Activated B cell treated with CpG ODN at 0.5 μM for 24 hours (primary cell): ENCODE measurements at regions not wholly inside any gene's neighbourhood (a gene's known extent, or its start where the extent isn't known, plus 50 kb on each side); places are given as distances from the start of the nearest gene placed in this dataset.

ENCODE experiments used
- ATAC-seq: fragments of 200-7000 bp; cut with Tn5 transposase; one replicate; pipeline ENCODE4 v1.10.0; 2021; ENCODE audit warnings: low read depth, mild to moderate bottlenecking, moderate library complexity
- CTCF ChIA-PET: fragments of 350-600 bp; sonication (Branson Sonifier 250); formaldehyde crosslinking; loops from one replicate; lab custom pipeline; 2021; ENCODE audit warnings: antibody characterized with exemption; lab: Charles Lee
- POLR2A ChIA-PET: fragments of 350-600 bp; sonication (Branson Sonifier 250); formaldehyde crosslinking; loops from one replicate; lab custom pipeline; 2021; ENCODE audit warnings: antibody characterized with exemption; lab: Charles Lee
- DNase-seq: peaks from one replicate; pipeline ENCODE4 v3.0.0; 2022
- H3K27ac Mint-ChIP-seq: one replicate; pipeline ENCODE4 v1.8.0; 2020; ENCODE audit warnings: mixed read lengths
- H3K27me3 Mint-ChIP-seq: one replicate; pipeline ENCODE4 v1.8.0; 2021; ENCODE audit warnings: mixed read lengths
- H3K36me3 Mint-ChIP-seq: one replicate; pipeline ENCODE4 v1.8.0; 2021; ENCODE audit warnings: low read depth, mixed read lengths
- H3K4me1 Mint-ChIP-seq: one replicate; pipeline ENCODE4 v1.8.0; 2021; ENCODE audit warnings: mixed read lengths
- H3K4me3 Mint-ChIP-seq: one replicate; pipeline ENCODE4 v1.8.0; 2020; ENCODE audit warnings: mild to moderate bottlenecking, mixed read lengths
- H3K9me3 Mint-ChIP-seq: one replicate; pipeline ENCODE4 v1.8.0; 2020; ENCODE audit warnings: mixed read lengths
- CTCF ChIP-seq: fragments of 200-600 bp; IDR thresholded peaks from one replicate; pipeline ENCODE4 v1.8.0; 2022; ENCODE audit warnings: antibody characterized with exemption, mild to moderate bottlenecking
- intact Hi-C: fragments of 100-400 bp; cut with micrococcal nuclease; formaldehyde crosslinking; loops from one replicate; pipeline ENCODE4 v1.15.1; 2024

- ChIA-PET POLR2A (no interaction called here), CTCF (no interaction called here)
- DNase-seq = no peak
- no peak overlapping the region for H3K27ac Mint-ChIP-seq
- H3K4me1 Mint-ChIP-seq = no peaks in the 10 kb centered on the region
- intact Hi-C loops = no loop called here
- H3K36me3 Mint-ChIP-seq = no peaks in the 10 kb centered on the region
- ATAC-seq = no peak
- no peak for TF ChIP-seq CTCF
- H3K4me3 Mint-ChIP-seq = no peak overlapping the region
- H3K27me3 Mint-ChIP-seq = no peaks in the 10 kb centered on the region
- H3K9me3 Mint-ChIP-seq = no peaks in the 10 kb centered on the region
Measured at GRCh38 chr1:70552662-70553566, 141.8 kb downstream of the CTH start.

- Mint-ChIP-seq H3K4me3 (no peak overlapping the region), H3K9me3 (no peaks in the 10 kb centered on the region), H3K36me3 (no peaks in the 10 kb centered on the region), H3K27ac (no peak overlapping the region), H3K4me1 (no peaks in the 10 kb centered on the region), H3K27me3 (no peaks in the 10 kb centered on the region)
- DNase-seq (no peak), ATAC-seq (no peak)
- CTCF ChIA-PET = no interaction called here
- POLR2A ChIA-PET = no interaction called here
- no peak for TF ChIP-seq CTCF
- intact Hi-C loops = no loop called here
Measured at GRCh38 chr1:70553567-70553956, 142.5 kb downstream of the CTH start.

- intact Hi-C loops = no loop called here
- no peak for DNase-seq
- no peaks in the 10 kb centered on the region for H3K4me1 Mint-ChIP-seq
- H3K4me3 Mint-ChIP-seq = no peak overlapping the region
- no peak for TF ChIP-seq CTCF
- no peaks in the 10 kb centered on the region for H3K27me3 Mint-ChIP-seq
- ATAC-seq = no peak
- ChIA-PET CTCF (no interaction called here), POLR2A (no interaction called here)
- H3K27ac Mint-ChIP-seq = no peak overlapping the region
- H3K9me3 Mint-ChIP-seq = no peaks in the 10 kb centered on the region
- no peaks in the 10 kb centered on the region for H3K36me3 Mint-ChIP-seq
Measured at GRCh38 chr1:70554341-70554740, 143.3 kb downstream of the CTH start.

- Mint-ChIP-seq H3K36me3 (no peaks in the 10 kb centered on the region), H3K4me3 (no peak overlapping the region), H3K4me1 (no peaks in the 10 kb centered on the region), H3K27me3 (no peaks in the 10 kb centered on the region), H3K27ac (no peak overlapping the region), H3K9me3 (no peaks in the 10 kb centered on the region)
- TF ChIP-seq CTCF = no peak
- ATAC-seq (no peak), DNase-seq (no peak)
- intact Hi-C loops = no loop called here
- ChIA-PET CTCF (no interaction called here), POLR2A (no interaction called here)
Measured at GRCh38 chr1:70556541-70556940, 145.5 kb downstream of the CTH start.

GRCh38 chr1:70567167-70567566 lies 156.1 kb downstream of the CTH start:
- ChIA-PET CTCF (no interaction called here), POLR2A (no interaction called here)
- Mint-ChIP-seq H3K27me3 (peaks cover 2% of the 10 kb centered on the region), H3K27ac (no peak overlapping the region), H3K4me3 (no peak overlapping the region), H3K4me1 (no peaks in the 10 kb centered on the region), H3K9me3 (no peaks in the 10 kb centered on the region), H3K36me3 (no peaks in the 10 kb centered on the region)
- intact Hi-C loops = no loop called here
- DNase-seq = no peak
- no peak for TF ChIP-seq CTCF
- ATAC-seq = no peak
